ENCODE measurements at regions not wholly inside any gene's neighbourhood (a gene's known extent, or its start where the extent isn't known, plus 50 kb on each side); places are given as distances from the start of the nearest gene placed in this dataset.

GRCh38 chr18:61031626-61032025 lies 301.6 kb upstream of the CDH20 start:
- no peak for TF ChIP-seq CTCF (IDR thresholded peaks at IDR 0.05)
- H3K4me1 Mint-ChIP-seq, result no peaks in the 10 kb centered on the region
- no peaks in the 10 kb centered on the region for H3K36me3 Mint-ChIP-seq
- H3K4me2 ChIP-seq (replicated peaks; ENCODE audit: extremely low read depth, low read length, poor library complexity, severe bottlenecking), result no peak overlapping the region
- no peaks in the 10 kb centered on the region for H3K79me2 ChIP-seq (ENCODE audit: insufficient read depth, low read length)
- DNase-seq, result no peak
- no peak overlapping the region for H3K27ac Mint-ChIP-seq
- H3K9me3 ChIP-seq (replicated peaks in 1 of 2; ENCODE audit: control insufficient read depth in 1 of 2, insufficient read depth in 1 of 2, low read length in 2 of 2), result no peaks in the 10 kb centered on the region
- intact Hi-C loops (cut with micrococcal nuclease), result no loop called here
- H3K9me3 Mint-ChIP-seq, result peaks cover 0 to 4% (median 0%) of the 10 kb centered on the region in 7 donors
- H3K9ac ChIP-seq (ENCODE audit: insufficient read depth, low read length, poor library complexity, severe bottlenecking), result no peak overlapping the region
- no peaks in the 10 kb centered on the region for H3K27me3 Mint-ChIP-seq (ENCODE audit: low read depth in 3 of 3)
- H3K4me3 ChIP-seq (replicated peaks in 1 of 3; ENCODE audit: low read depth in 2 of 3, low read length in 3 of 3), result no peak overlapping the region
- H3K27ac ChIP-seq (ENCODE audit: low read depth in 1 of 2, low read length in 2 of 2), result no peak overlapping the region
- no peak overlapping the region for H2AFZ ChIP-seq (ENCODE audit: insufficient read depth, low read depth, low read length, poor library complexity, severe bottlenecking)
- no peaks in the 10 kb centered on the region for H3K36me3 ChIP-seq (replicated peaks in 1 of 2; ENCODE audit: control insufficient read depth in 1 of 2, insufficient read depth in 2 of 2, low read length in 2 of 2)
- H3K27me3 ChIP-seq (ENCODE audit: control insufficient read depth in 2 of 2, insufficient read depth in 2 of 2, low read length in 2 of 2), result no peaks in the 10 kb centered on the region
- H4K20me1 ChIP-seq (ENCODE audit: insufficient read depth, low read length), result no peaks in the 10 kb centered on the region
- no peak overlapping the region for H3K4me3 Mint-ChIP-seq
- no CpG with 5 or more reads among the region's 2 CpGs for WGBS (ENCODE audit: insufficient coverage)
- no peaks in the 10 kb centered on the region for H3K4me1 ChIP-seq (ENCODE audit: control insufficient read depth in 1 of 2, insufficient read depth in 2 of 2, low read length in 2 of 2)

DNA sequence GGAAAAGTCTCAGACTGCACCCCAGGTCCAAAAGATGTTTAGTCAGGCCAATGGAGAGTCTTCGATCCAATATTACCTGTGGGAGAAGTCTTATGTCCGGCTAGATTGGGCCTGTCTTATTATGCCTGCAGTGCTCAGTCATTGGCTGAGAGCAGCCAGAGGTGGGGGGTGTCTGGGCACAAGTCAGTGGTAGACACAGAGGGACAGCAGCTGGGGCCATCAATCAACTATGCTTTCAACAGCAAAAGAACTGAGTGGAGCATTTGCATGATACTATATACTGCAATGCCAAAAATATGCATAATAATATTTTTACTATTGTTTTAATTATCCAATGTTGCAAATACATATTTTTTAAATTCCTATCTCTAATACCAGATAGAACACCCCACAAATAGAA lies 298.6 kb upstream of the CDH20 start:
- no peaks in the 10 kb centered on the region for H3K36me3 ChIP-seq (replicated peaks in 1 of 2; ENCODE audit: control insufficient read depth in 1 of 2, insufficient read depth in 2 of 2, low read length in 2 of 2)
- no peak overlapping the region for H3K27ac ChIP-seq (ENCODE audit: low read depth in 1 of 2, low read length in 2 of 2)
- TF ChIP-seq CTCF (IDR thresholded peaks at IDR 0.05), result no peak
- no peak overlapping the region for H3K4me3 Mint-ChIP-seq
- H3K9me3 ChIP-seq (replicated peaks in 1 of 2; ENCODE audit: control insufficient read depth in 1 of 2, insufficient read depth in 1 of 2, low read length in 2 of 2), result no peaks in the 10 kb centered on the region
- no peak overlapping the region for H3K4me2 ChIP-seq (replicated peaks; ENCODE audit: extremely low read depth, low read length, poor library complexity, severe bottlenecking)
- no peak overlapping the region for H3K4me3 ChIP-seq (replicated peaks in 1 of 3; ENCODE audit: low read depth in 2 of 3, low read length in 3 of 3)
- intact Hi-C loops (cut with micrococcal nuclease), result no loop called here
- no CpG with 5 or more reads among the region's 2 CpGs for WGBS (ENCODE audit: insufficient coverage)
- H3K4me1 ChIP-seq (ENCODE audit: control insufficient read depth in 1 of 2, insufficient read depth in 2 of 2, low read length in 2 of 2), result no peaks in the 10 kb centered on the region
- H3K36me3 Mint-ChIP-seq, result no peaks in the 10 kb centered on the region
- no peak overlapping the region for H3K27ac Mint-ChIP-seq
- H2AFZ ChIP-seq (ENCODE audit: insufficient read depth, low read depth, low read length, poor library complexity, severe bottlenecking), result no peak overlapping the region
- DNase-seq, result no peak
- H3K79me2 ChIP-seq (ENCODE audit: insufficient read depth, low read length), result no peaks in the 10 kb centered on the region
- no peaks in the 10 kb centered on the region for H3K4me1 Mint-ChIP-seq
- H3K27me3 ChIP-seq (ENCODE audit: control insufficient read depth in 2 of 2, insufficient read depth in 2 of 2, low read length in 2 of 2), result no peaks in the 10 kb centered on the region
- peaks cover 0 to 3% (median 0%) of the 10 kb centered on the region in 7 donors for H3K9me3 Mint-ChIP-seq
- H4K20me1 ChIP-seq (ENCODE audit: insufficient read depth, low read length), result no peaks in the 10 kb centered on the region
- no peak overlapping the region for H3K9ac ChIP-seq (ENCODE audit: insufficient read depth, low read length, poor library complexity, severe bottlenecking)
- H3K27me3 Mint-ChIP-seq (ENCODE audit: low read depth in 3 of 3), result no peaks in the 10 kb centered on the region
